ENCODE measurements at regions not wholly inside any gene's neighbourhood (a gene's known extent, or its start where the extent isn't known, plus 50 kb on each side); places are given as distances from the start of the nearest gene placed in this dataset.
A peak's percentile ranks its signal among the peaks of the same experiment; 100 is the strongest.

DNA sequence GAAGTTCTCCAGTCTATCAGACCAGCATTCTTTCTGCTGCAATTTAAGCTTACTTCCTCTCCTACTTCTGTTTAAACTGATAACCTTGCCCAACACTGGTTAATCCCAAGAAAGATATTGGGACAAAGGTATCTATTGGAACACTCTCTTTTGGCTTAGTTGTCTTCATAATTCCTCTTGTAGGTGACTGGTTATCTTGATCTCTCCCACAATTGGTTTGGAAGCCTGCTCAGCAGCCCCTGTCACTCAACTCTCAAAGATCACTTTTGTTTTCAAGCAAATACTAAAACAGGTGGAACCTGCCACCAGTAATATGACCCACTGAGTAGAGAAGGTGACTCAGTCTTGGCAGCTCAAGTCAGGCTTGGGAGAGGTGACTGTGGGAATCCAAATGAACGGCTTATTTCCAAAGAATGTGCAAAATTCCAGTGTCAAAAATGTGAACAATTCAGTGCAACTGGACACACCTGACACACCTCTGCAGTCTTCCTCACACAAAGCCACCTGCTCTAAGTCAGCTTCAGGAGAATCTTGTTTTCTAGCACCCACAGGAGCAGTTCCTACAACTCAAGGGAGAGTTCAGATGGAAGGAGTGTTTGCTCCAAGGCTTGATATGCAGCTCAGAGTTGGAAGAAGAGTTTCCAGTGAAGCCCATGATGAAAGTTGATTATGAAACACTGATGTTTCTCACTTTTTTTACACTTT, 83.2 kb upstream of the SLC38A2 start:
- DNase-seq (peak; percentile 45 to 66 (median 60)), ATAC-seq (peak; percentile 94)
- intact Hi-C loops (cut with DNase I), result no loop called here
- H3K36me3 ChIP-seq (replicated peaks in 1 of 2; ENCODE audit: insufficient read depth in 1 of 2, low read depth in 2 of 2), result no peaks in the 10 kb centered on the region
- peak overlapping the region; percentile 26 to 70 (median 52) for H3K27ac ChIP-seq
- no peak overlapping the region for H3K4me3 ChIP-seq
- WGBS, 2 donors, result 24 to 25% methylated on average over 1 of the region's 1 CpG
- H3K9me3 ChIP-seq, result no peaks in the 10 kb centered on the region
- TF ChIP-seq POLR2A (IDR thresholded peaks at IDR 0.05), result no peak
- TF ChIP-seq, protein P1, sequence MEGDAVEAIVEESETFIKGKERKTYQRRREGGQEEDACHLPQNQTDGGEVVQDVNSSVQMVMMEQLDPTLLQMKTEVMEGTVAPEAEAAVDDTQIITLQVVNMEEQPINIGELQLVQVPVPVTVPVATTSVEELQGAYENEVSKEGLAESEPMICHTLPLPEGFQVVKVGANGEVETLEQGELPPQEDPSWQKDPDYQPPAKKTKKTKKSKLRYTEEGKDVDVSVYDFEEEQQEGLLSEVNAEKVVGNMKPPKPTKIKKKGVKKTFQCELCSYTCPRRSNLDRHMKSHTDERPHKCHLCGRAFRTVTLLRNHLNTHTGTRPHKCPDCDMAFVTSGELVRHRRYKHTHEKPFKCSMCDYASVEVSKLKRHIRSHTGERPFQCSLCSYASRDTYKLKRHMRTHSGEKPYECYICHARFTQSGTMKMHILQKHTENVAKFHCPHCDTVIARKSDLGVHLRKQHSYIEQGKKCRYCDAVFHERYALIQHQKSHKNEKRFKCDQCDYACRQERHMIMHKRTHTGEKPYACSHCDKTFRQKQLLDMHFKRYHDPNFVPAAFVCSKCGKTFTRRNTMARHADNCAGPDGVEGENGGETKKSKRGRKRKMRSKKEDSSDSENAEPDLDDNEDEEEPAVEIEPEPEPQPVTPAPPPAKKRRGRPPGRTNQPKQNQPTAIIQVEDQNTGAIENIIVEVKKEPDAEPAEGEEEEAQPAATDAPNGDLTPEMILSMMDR (IDR thresholded peaks at IDR 0.05), result no peak
- peaks cover 20% of the 10 kb centered on the region for H3K4me1 ChIP-seq
- H3K27me3 ChIP-seq, result no peaks in the 10 kb centered on the region

DNA sequence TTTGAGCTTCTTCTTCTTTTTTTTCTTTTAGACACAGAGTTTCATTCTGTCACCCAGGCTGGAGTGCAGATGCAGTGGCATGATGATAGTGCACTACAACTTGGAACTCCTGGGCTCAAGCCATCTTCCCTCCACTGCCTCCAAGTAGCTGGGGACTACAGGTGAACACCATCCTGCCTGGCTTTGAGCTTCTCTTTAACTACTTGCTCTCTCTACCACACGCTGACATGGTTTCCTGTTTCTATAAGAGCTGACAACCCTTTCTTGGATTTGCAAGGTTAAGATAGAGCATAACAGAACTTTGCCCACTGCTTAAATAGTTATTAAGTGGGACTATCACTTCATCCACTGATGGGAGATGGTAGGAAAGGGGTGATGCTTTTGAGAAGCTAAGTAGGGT, 82.4 kb upstream of the SLC38A2 start:
- Histone ChIP-seq H3K27ac (peak overlapping the region in 3 of 4 donors; percentile 26 to 62 (median 43)), H3K36me3 (replicated peaks in 1 of 2; ENCODE audit: insufficient read depth in 1 of 2, low read depth in 2 of 2) (no peaks in the 10 kb centered on the region), H3K4me1 (peaks cover 28% of the 10 kb centered on the region), H3K27me3 (no peaks in the 10 kb centered on the region), H3K9me3 (no peaks in the 10 kb centered on the region), H3K4me3 (no peak overlapping the region)
- intact Hi-C loops (cut with DNase I), result no loop called here
- 82 to 86% methylated on average over 1 of the region's 1 CpG for WGBS, 2 donors
- DNase-seq (no peak), ATAC-seq (no peak)
- TF ChIP-seq, protein P1 (IDR thresholded peaks at IDR 0.05), result no peak
- TF ChIP-seq POLR2A (IDR thresholded peaks at IDR 0.05), result no peak

DNA sequence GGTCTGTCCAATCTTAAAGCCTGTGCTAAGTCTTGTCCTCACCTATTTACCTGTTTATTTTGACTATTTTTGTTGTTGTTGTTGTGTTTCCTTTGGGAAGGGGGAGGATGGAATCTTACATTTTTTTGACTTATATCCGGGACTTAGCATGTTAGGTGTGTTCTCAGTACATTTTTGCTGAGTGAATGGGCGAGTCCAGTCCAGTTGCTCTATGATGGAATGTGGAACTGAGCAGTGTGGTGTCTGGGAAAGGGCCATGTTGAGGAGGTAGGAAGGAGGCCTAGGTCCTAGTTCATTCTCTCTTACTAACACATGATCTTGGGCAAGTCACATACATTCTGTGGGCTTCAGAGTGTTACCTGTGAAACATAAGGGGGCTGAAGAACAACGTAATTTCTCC, 80.9 kb upstream of the SLC38A2 start:
- TF ChIP-seq POLR2A (IDR thresholded peaks at IDR 0.05), result no peak
- TF ChIP-seq, protein P1 (IDR thresholded peaks at IDR 0.05), result no peak
- DNase-seq, result no peak
- intact Hi-C loops (cut with DNase I), result no loop called here

DNA sequence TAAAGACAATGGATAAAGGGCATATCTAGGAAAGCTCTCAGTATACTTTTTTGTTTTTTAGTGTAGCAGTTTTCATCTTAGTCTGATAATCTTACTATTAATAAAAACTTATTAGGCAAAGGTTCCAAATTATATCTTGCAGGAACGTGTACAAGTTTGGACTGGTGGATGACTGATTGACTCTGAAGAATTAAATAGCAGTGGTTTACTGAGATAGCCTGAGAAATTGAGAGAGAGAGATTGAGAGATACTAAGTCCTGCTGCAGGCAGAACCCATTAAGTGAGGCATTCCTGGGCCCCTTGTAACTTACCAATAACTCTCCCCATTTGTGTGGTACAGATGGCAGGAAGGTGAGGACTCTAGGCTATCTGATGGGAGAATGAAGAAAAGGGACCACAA, 80.2 kb upstream of the SLC38A2 start:
- H3K27me3 ChIP-seq, result no peaks in the 10 kb centered on the region
- DNase-seq (no peak), ATAC-seq (no peak)
- no peak overlapping the region for H3K4me3 ChIP-seq
- TF ChIP-seq, protein P1 (IDR thresholded peaks at IDR 0.05), result no peak
- no peak for TF ChIP-seq POLR2A (IDR thresholded peaks at IDR 0.05)
- no peak overlapping the region for H3K27ac ChIP-seq
- H3K36me3 ChIP-seq (replicated peaks in 1 of 2; ENCODE audit: insufficient read depth in 1 of 2, low read depth in 2 of 2), result no peaks in the 10 kb centered on the region
- H3K9me3 ChIP-seq, result no peaks in the 10 kb centered on the region
- 52 to 53% methylated on average over 1 of the region's 1 CpG for WGBS, 2 donors
- peaks cover 50% of the 10 kb centered on the region for H3K4me1 ChIP-seq
- intact Hi-C loops (cut with DNase I), result no loop called here

More for the DNA sequence above, 80.9 kb upstream of the SLC38A2 start:
- Histone ChIP-seq H3K4me3 (no peak overlapping the region), H3K36me3 (replicated peaks in 1 of 2; ENCODE audit: insufficient read depth in 1 of 2, low read depth in 2 of 2) (no peaks in the 10 kb centered on the region), H3K9me3 (no peaks in the 10 kb centered on the region), H3K27ac (no peak overlapping the region), H3K27me3 (no peaks in the 10 kb centered on the region), H3K4me1 (peaks cover 43% of the 10 kb centered on the region)
- ATAC-seq, result no peak
- WGBS, 2 donors, result 89 to 99% methylated on average over 3 of the region's 3 CpGs

DNA sequence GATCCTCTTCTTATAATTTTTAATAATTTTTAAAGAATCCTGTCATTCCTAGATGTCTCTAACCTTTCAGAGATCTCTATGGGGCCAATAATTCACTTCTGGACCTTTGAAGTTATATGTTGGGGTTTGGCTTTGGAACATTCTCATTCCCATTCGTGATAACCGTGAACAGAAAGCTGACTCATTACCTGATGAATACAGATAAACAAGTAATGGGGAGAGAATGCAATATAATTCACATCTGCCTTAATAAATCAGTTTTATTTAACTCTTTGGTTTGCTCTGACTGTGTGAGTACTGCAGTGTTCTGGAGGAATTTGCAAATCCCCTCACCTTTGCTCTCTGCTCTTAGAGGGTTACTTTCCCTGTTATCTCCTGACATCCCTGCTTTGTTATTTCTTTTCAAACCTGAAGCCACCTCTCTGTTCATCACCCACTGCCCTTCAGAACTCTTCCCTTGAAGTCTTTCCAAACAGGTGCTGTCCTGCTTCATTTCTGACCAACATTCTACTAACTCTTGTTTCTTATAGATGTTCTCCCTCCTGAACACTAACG, 79.6 kb upstream of the SLC38A2 start:
- H3K9me3 ChIP-seq, result no peaks in the 10 kb centered on the region
- no peak overlapping the region for H3K4me3 ChIP-seq
- H3K27me3 ChIP-seq, result no peaks in the 10 kb centered on the region
- H3K36me3 ChIP-seq (replicated peaks in 1 of 2; ENCODE audit: insufficient read depth in 1 of 2, low read depth in 2 of 2), result no peaks in the 10 kb centered on the region
- no peak for DNase-seq
- TF ChIP-seq, protein P1 (IDR thresholded peaks at IDR 0.05), result no peak
- no peak for TF ChIP-seq POLR2A (IDR thresholded peaks at IDR 0.05)
- H3K4me1 ChIP-seq, result peaks cover 52% of the 10 kb centered on the region
- no peak overlapping the region for H3K27ac ChIP-seq
- intact Hi-C loops (cut with DNase I), result no loop called here
- no peak for ATAC-seq
- WGBS, 2 donors, result 50 to 62% methylated on average over 3 of the region's 3 CpGs

All from body of pancreas (tissue), 4 donors.